IPS-18c (cell line): ENCODE measurements at regions not wholly inside any gene's neighbourhood (a gene's known extent, or its start where the extent isn't known, plus 50 kb on each side); places are given as distances from the start of the nearest gene placed in this dataset.

Source experiments
- H3K4me3 ChIP-seq: 2 replicates; pipeline ENCODE4 v1.7.0; 2013; ENCODE audit warnings: low read depth, mild to moderate bottlenecking, low read length, moderate library complexity; ENCODE audit not compliant: insufficient read depth
- H3K9me3 ChIP-seq: one replicate; pipeline ENCODE4 v1.6.1; 2013; ENCODE audit warnings: mild to moderate bottlenecking, low read length, moderate library complexity; ENCODE audit not compliant: control insufficient read depth, insufficient read depth

DNA sequence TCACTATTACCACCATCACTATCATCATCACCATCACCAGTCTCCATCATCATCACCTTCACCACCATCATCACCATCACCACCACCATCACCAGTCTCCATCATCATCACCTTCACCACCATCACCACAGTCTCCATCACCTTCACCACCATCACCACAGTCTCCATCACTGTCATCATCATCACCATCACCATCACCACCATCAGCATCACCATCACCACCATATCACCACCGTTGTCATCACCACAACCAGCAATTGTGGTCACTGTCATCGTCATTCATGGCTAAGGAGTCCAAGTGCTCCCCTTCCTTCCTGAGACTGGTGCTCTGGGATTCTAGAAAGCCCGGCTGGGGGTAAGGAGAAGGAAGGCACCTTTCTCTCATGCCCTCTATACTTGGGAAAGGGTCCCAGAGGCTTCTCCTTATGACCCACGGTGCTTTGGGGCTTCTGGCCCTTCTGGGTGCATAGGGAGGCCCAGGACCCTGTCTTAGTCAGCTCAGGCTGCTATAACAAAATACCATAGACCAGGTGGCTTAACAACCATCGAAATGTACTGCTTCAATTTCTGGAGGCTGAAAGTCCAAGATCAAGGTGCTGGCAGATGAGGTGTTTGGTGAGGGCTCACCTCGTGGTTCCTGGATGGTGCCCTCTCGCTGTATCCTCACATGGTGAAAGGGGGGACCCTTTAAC, 93.4 kb upstream of the GSE1 start:
- H3K9me3 ChIP-seq: no peaks in the 10 kb centered on the region

GRCh38 chr16:85520853-85521521, 92.1 kb upstream of the GSE1 start:
- H3K4me3 ChIP-seq: no peak overlapping the region
- H3K9me3 ChIP-seq: no peaks in the 10 kb centered on the region

More for the DNA sequence above, 93.4 kb upstream of the GSE1 start:
- no peak overlapping the region for H3K4me3 ChIP-seq

DNA sequence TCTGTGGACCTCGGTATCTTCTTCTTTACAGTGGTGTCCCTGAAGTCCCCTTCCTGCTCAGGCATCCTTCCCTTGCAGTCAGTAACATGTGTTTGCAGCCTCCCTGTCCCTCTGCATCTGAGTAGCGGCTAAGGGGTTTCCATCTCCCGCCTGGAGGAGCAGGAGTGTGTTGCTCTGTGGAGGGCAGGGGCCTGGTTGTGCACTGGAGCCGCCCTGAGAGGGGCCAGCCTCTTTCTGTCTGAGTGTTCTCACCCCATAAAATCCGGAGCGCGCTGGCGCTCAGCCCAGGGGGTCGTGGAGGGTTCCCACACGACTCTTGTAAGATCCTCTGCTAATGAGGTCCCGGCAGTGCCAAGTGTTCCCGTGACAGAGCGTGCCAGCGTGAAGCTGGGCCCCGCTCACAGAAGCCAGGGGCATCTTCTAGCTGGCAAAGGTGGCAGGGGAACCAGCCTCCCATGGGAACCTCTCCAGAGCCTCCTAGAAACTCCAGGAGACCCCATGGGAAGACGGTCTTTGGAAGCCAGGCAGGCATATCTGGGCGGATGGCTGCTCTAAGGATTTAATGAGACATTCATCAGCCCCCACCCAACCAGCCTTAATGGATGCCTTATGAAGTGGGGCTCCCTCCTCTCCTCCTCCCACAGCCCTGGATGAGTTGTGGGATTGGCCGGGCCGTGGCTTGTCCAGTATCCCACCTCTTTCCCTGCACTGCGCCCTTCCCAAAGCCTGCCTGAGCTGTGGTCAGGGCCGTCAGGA, 91.4 kb upstream of the GSE1 start:
- Histone ChIP-seq H3K4me3 (no peak overlapping the region), H3K9me3 (no peaks in the 10 kb centered on the region)

GRCh38 chr16:85522308-85522841, 90.7 kb upstream of the GSE1 start:
- H3K4me3 ChIP-seq: no peak overlapping the region
- no peaks in the 10 kb centered on the region for H3K9me3 ChIP-seq

GRCh38 chr16:85522842-85523601, 90.1 kb upstream of the GSE1 start:
- no peak overlapping the region for H3K4me3 ChIP-seq
- no peaks in the 10 kb centered on the region for H3K9me3 ChIP-seq

DNA sequence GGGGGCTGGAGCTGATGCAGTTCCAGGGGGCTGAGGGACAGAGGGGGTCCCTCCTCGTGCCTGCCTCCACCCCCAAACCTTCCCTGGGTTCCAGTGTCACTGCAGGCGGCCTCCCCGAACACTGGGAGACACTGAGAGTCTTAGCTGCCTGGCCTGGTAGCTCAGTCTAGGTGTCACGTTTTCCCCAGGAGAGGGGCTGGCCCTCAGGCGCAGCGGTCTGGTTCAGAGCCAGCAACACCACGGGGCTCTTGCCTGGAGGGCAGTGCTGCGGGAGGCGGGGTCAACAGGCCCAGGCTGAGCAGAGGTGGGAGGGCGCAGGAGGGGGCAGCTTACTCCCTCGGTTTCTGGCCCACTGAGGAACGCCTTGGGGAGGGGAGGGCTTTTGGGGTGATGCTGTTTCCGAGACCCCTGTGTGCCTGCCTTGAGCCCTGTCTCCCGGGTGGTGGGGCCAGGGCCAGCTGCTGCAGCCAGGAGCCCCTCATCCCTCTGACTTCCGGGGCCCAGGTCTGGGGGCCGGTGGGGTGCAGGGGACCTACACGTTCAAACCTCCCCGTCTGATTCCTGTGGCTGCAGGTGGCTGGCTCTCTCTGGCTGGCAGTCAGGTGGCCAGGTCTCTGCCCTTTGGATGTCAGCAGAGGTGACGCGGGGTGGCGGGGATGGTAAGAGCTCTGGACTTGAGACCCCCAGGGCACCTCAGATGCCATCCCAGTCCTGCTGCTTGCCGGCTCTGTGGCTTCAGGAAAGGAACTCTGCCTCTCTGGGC, 89.3 kb upstream of the GSE1 start:
- Histone ChIP-seq H3K9me3 (no peaks in the 10 kb centered on the region), H3K4me3 (no peak overlapping the region)

- Histone ChIP-seq H3K4me3 (no peak overlapping the region), H3K9me3 (no peaks in the 10 kb centered on the region)
Measured at GRCh38 chr16:85524365-85524629, 88.8 kb upstream of the GSE1 start.

- H3K9me3 ChIP-seq: no peaks in the 10 kb centered on the region
- H3K4me3 ChIP-seq: no peak overlapping the region
Measured at GRCh38 chr16:85524630-85525419, 88.3 kb upstream of the GSE1 start.

- Histone ChIP-seq H3K9me3 (no peaks in the 10 kb centered on the region), H3K4me3 (no peak overlapping the region)
Measured at GRCh38 chr16:85525420-85526184, 87.5 kb upstream of the GSE1 start.

DNA sequence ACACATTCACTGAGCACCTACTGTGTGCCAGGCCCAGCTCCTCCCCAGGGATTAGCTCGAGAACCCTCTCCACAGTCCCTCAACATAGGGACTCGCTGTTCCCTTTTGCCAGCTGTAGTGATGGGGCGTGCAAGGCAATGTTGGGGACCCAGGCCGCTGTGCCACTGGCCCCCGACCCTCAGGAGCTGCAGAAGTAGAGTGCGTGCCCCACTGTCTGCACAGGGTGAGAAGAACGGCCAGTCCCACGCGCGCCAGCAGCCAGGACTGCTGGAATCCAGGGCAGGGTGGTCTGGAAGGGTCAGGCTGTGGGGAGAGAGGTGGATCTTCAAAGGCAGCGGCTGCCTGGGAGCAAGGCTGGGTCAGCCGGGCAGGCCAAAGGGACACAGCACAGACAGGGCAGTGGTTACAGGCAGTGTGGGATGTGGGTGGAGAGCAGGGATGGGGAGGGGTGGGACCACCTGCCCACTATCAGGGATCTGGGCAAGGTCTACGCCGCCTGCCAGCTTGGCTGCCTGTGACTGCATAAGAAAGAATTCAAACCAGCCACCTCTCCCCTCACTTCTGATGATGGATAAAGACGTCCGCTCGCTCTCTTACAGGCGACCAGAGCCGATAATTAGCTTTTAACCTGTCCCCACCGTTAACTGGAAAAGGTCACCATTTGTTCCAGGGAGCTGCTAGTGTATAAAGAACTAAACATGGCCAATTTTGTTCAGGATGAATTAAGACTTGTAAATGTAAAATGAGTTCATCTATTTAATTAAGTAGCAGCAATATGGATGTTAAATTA, 86.7 kb upstream of the GSE1 start:
- H3K4me3 ChIP-seq: no peak overlapping the region
- no peaks in the 10 kb centered on the region for H3K9me3 ChIP-seq

DNA sequence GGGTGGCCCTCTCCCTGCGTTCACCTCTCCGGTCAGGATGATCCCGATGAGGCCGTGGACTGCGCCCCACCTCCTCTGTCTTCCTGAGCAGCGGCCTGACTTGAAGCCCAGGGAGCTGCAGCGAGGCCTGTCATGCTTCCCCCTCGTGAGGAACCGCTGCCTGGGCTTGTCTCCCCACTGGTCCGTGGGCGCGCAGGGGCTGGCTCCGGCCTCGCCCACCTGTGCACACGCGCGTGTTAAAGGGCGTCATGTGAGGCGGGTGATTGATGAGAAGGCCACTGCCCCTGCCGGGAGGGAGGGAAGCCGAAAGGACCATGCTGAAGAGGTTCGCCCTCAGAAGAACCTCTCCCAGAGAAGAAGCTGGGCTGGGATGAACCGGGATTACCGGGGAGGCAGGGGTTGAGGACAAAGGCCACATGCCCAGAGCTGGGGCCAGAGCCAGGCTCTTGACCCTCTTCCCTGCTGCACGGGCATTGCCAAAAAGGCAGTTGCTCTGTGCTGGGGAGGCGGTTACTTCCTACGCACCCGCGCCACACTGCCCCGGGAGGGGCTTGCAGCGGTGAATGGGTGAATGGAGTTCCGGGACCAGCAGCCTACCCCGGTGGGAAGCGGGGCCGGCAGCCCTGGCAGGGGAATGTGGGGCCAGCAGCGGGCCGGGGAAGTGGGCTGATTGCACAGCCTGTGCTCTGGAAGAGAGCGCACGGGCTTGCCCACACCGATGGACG, 85.9 kb upstream of the GSE1 start:
- H3K9me3 ChIP-seq: no peaks in the 10 kb centered on the region
- H3K4me3 ChIP-seq: no peak overlapping the region

- H3K9me3 ChIP-seq: no peaks in the 10 kb centered on the region
- no peak overlapping the region for H3K4me3 ChIP-seq
Measured at GRCh38 chr16:85527767-85528297, 85.3 kb upstream of the GSE1 start.

GRCh38 chr16:85528528-85529387, 84.4 kb upstream of the GSE1 start:
- no peak overlapping the region for H3K4me3 ChIP-seq
- H3K9me3 ChIP-seq: no peaks in the 10 kb centered on the region
